Upper lobe of right lung (tissue), 1 donor: ENCODE measurements at regions not wholly inside any gene's neighbourhood (a gene's known extent, or its start where the extent isn't known, plus 50 kb on each side); places are given as distances from the start of the nearest gene placed in this dataset.

Experiments used
- ATAC-seq: fragments of 200-7000 bp; cut with Tn5 transposase; one replicate; pipeline ENCODE4 v1.9.1; 2020; ENCODE audit warnings: mild to moderate bottlenecking, moderate library complexity
- DNase-seq: peaks from one replicate; pipeline ENCODE4 v3.0.0-alpha.2; 2020
- H3K27ac ChIP-seq: fragments of 200-600 bp; one replicate; pipeline ENCODE4 v1.8.0; 2022
- H3K27me3 ChIP-seq: fragments of 200-600 bp; one replicate; pipeline ENCODE4 v1.8.0; 2022; ENCODE audit warnings: mild to moderate bottlenecking
- H3K36me3 ChIP-seq: fragments of 200-600 bp; one replicate; pipeline ENCODE4 v1.8.0; 2022
- H3K4me1 ChIP-seq: fragments of 200-600 bp; one replicate; pipeline ENCODE4 v1.8.0; 2022
- H3K4me3 ChIP-seq: fragments of 200-600 bp; one replicate; pipeline ENCODE4 v1.8.0; 2022; ENCODE audit warnings: mild to moderate bottlenecking
- H3K9me3 ChIP-seq: fragments of 200-600 bp; one replicate; pipeline ENCODE4 v1.8.0; 2022
- CTCF ChIP-seq: fragments of 200-600 bp; IDR thresholded peaks from one replicate; pipeline ENCODE4 v1.8.0; 2022; ENCODE audit warnings: antibody characterized with exemption
- intact Hi-C: fragments of 100-400 bp; cut with DNase I; formaldehyde crosslinking; loops from one replicate; pipeline ENCODE4 v1.11.0; 2022
- donor health status: DM: no; HTN: yes; CAD: no; lungs with severe emphysema.

- ATAC-seq (no peak), DNase-seq (no peak)
- no peak for TF ChIP-seq CTCF
- H3K4me3 ChIP-seq: no peak overlapping the region
- no peak overlapping the region for H3K27ac ChIP-seq
- no peaks in the 10 kb centered on the region for H3K36me3 ChIP-seq
- H3K9me3 ChIP-seq: no peaks in the 10 kb centered on the region
- intact Hi-C loops: no loop called here
- no peaks in the 10 kb centered on the region for H3K4me1 ChIP-seq
- no peaks in the 10 kb centered on the region for H3K27me3 ChIP-seq
Measured at GRCh38 chr4:155610143-155610542, 56.5 kb upstream of the GUCY1A1 start.

- ATAC-seq (no peak), DNase-seq (no peak)
- Histone ChIP-seq H3K4me3 (no peak overlapping the region), H3K9me3 (no peaks in the 10 kb centered on the region), H3K36me3 (no peaks in the 10 kb centered on the region), H3K27ac (no peak overlapping the region), H3K4me1 (no peaks in the 10 kb centered on the region), H3K27me3 (no peaks in the 10 kb centered on the region)
- intact Hi-C loops: no loop called here
- TF ChIP-seq CTCF: no peak
Measured at GRCh38 chr4:155609455-155610059, 57.1 kb upstream of the GUCY1A1 start.

GRCh38 chr4:155608225-155608885 is 58.3 kb upstream of the GUCY1A1 start:
- intact Hi-C loops: no loop called here
- Histone ChIP-seq H3K4me1 (no peaks in the 10 kb centered on the region), H3K9me3 (no peaks in the 10 kb centered on the region), H3K4me3 (no peak overlapping the region), H3K36me3 (no peaks in the 10 kb centered on the region), H3K27me3 (no peaks in the 10 kb centered on the region), H3K27ac (no peak overlapping the region)
- no peak for TF ChIP-seq CTCF
- DNase-seq (no peak), ATAC-seq (no peak)

- no peaks in the 10 kb centered on the region for H3K27me3 ChIP-seq
- no peak for TF ChIP-seq CTCF
- no peaks in the 10 kb centered on the region for H3K9me3 ChIP-seq
- ATAC-seq (no peak), DNase-seq (no peak)
- H3K27ac ChIP-seq: no peak overlapping the region
- no peak overlapping the region for H3K4me3 ChIP-seq
- intact Hi-C loops: no loop called here
- H3K4me1 ChIP-seq: no peaks in the 10 kb centered on the region
- H3K36me3 ChIP-seq: no peaks in the 10 kb centered on the region
Measured at GRCh38 chr4:155607481-155607880, 59.2 kb upstream of the GUCY1A1 start.

- Histone ChIP-seq H3K36me3 (no peaks in the 10 kb centered on the region), H3K27me3 (no peaks in the 10 kb centered on the region), H3K4me1 (no peaks in the 10 kb centered on the region), H3K4me3 (no peak overlapping the region), H3K27ac (no peak overlapping the region), H3K9me3 (no peaks in the 10 kb centered on the region)
- ATAC-seq: no peak
- intact Hi-C loops: no loop called here
- DNase-seq: no peak
- no peak for TF ChIP-seq CTCF
Measured at GRCh38 chr4:155604718-155605626, 61.7 kb upstream of the GUCY1A1 start.
